Glutamatergic neuron (in vitro differentiated cells): ENCODE measurements at regions not wholly inside any gene's neighbourhood (a gene's known extent, or its start where the extent isn't known, plus 50 kb on each side); places are given as distances from the start of the nearest gene placed in this dataset.

Source experiments
- DNase-seq: peaks from one replicate; pipeline ENCODE4 v3.0.0; 2022
- H3K27ac Mint-ChIP-seq: one replicate; pipeline ENCODE4 v1.8.0; 2020; ENCODE audit warnings: mild to moderate bottlenecking, mixed read lengths, inconsistent platforms; ENCODE audit not compliant: unreplicated experiment
- H3K27me3 Mint-ChIP-seq: one replicate; pipeline ENCODE4 v1.8.0; 2020; ENCODE audit warnings: mild to moderate bottlenecking, moderate library complexity, mixed read lengths, inconsistent platforms; ENCODE audit not compliant: unreplicated experiment
- H3K36me3 Mint-ChIP-seq: one replicate; pipeline ENCODE4 v1.8.0; 2020; ENCODE audit warnings: mild to moderate bottlenecking, mixed read lengths, inconsistent platforms; ENCODE audit not compliant: unreplicated experiment
- H3K4me1 Mint-ChIP-seq: one replicate; pipeline ENCODE4 v1.8.0; 2020; ENCODE audit warnings: mild to moderate bottlenecking, low read depth, mixed read lengths, inconsistent platforms; ENCODE audit not compliant: unreplicated experiment
- H3K4me3 Mint-ChIP-seq: one replicate; pipeline ENCODE4 v1.8.0; 2020; ENCODE audit warnings: mild to moderate bottlenecking, mixed read lengths, inconsistent platforms; ENCODE audit not compliant: unreplicated experiment
- H3K9me3 Mint-ChIP-seq: one replicate; pipeline ENCODE4 v1.8.0; 2020; ENCODE audit warnings: mild to moderate bottlenecking, moderate library complexity, mixed read lengths, inconsistent platforms; ENCODE audit not compliant: unreplicated experiment
- CTCF ChIP-seq: fragments of 200-600 bp; sonication (generic); IDR thresholded peaks from one replicate; pipeline ENCODE4 v1.5.0; 2021; ENCODE audit not compliant: partially characterized antibody, unreplicated experiment

GRCh38 chr4:62170235-62170634 is 970.1 kb downstream of the ADGRL3 start:
- H3K36me3 Mint-ChIP-seq: no peaks in the 10 kb centered on the region
- no peak for DNase-seq
- H3K4me3 Mint-ChIP-seq: no peak overlapping the region
- no peaks in the 10 kb centered on the region for H3K27me3 Mint-ChIP-seq
- no peak overlapping the region for H3K27ac Mint-ChIP-seq
- TF ChIP-seq CTCF: no peak
- H3K9me3 Mint-ChIP-seq: no peaks in the 10 kb centered on the region
- H3K4me1 Mint-ChIP-seq: no peaks in the 10 kb centered on the region

- H3K27ac Mint-ChIP-seq: no peak overlapping the region
- no peaks in the 10 kb centered on the region for H3K36me3 Mint-ChIP-seq
- no peak for DNase-seq
- H3K4me3 Mint-ChIP-seq: no peak overlapping the region
- TF ChIP-seq CTCF: no peak
- H3K27me3 Mint-ChIP-seq: no peaks in the 10 kb centered on the region
- no peaks in the 10 kb centered on the region for H3K4me1 Mint-ChIP-seq
- no peaks in the 10 kb centered on the region for H3K9me3 Mint-ChIP-seq
These were observed 968.6 kb downstream of the ADGRL3 start for GRCh38 chr4:62168681-62169080.

GRCh38 chr4:62162606-62163005 is 962.5 kb downstream of the ADGRL3 start:
- H3K4me3 Mint-ChIP-seq: no peak overlapping the region
- H3K27ac Mint-ChIP-seq: no peak overlapping the region
- H3K36me3 Mint-ChIP-seq: no peaks in the 10 kb centered on the region
- no peak for TF ChIP-seq CTCF
- H3K4me1 Mint-ChIP-seq: no peaks in the 10 kb centered on the region
- no peaks in the 10 kb centered on the region for H3K9me3 Mint-ChIP-seq
- no peaks in the 10 kb centered on the region for H3K27me3 Mint-ChIP-seq
- DNase-seq: no peak

GRCh38 chr4:62161446-62161845 is 961.3 kb downstream of the ADGRL3 start:
- H3K4me1 Mint-ChIP-seq: no peaks in the 10 kb centered on the region
- no peak for DNase-seq
- no peaks in the 10 kb centered on the region for H3K9me3 Mint-ChIP-seq
- no peak overlapping the region for H3K4me3 Mint-ChIP-seq
- H3K36me3 Mint-ChIP-seq: no peaks in the 10 kb centered on the region
- no peak for TF ChIP-seq CTCF
- no peak overlapping the region for H3K27ac Mint-ChIP-seq
- H3K27me3 Mint-ChIP-seq: no peaks in the 10 kb centered on the region

- Mint-ChIP-seq H3K9me3 (no peaks in the 10 kb centered on the region), H3K27ac (no peak overlapping the region), H3K4me3 (no peak overlapping the region), H3K4me1 (no peaks in the 10 kb centered on the region), H3K27me3 (no peaks in the 10 kb centered on the region), H3K36me3 (no peaks in the 10 kb centered on the region)
- no peak for TF ChIP-seq CTCF
- DNase-seq: no peak
These were observed 959.8 kb downstream of the ADGRL3 start for GRCh38 chr4:62159876-62160275.
